ENCODE measurements at regions not wholly inside any gene's neighbourhood (a gene's known extent, or its start where the extent isn't known, plus 50 kb on each side); places are given as distances from the start of the nearest gene placed in this dataset.

GRCh38 chr14:97874394-97874793 is 1077.2 kb downstream of the VRK1 start:
- TF ChIP-seq MYC (IDR thresholded peaks at IDR 0.05; ENCODE audit: low read depth, low read length) (no peak), CTCF (IDR thresholded peaks at IDR 0.05; ENCODE audit: low read depth, low read length) (no peak), POLR2A (IDR thresholded peaks at IDR 0.05; ENCODE audit: extremely low read depth, insufficient read length) (no peak)

Measured in NB4 (cell line).